Fibroblast of lung (primary cell): ENCODE measurements at regions not wholly inside any gene's neighbourhood (a gene's known extent, or its start where the extent isn't known, plus 50 kb on each side); places are given as distances from the start of the nearest gene placed in this dataset.

Source experiments
- DNase-seq, 2 donors: peaks; one replicate each; pipeline versions ENCODE4 v3.0.0 to v3.0.0-alpha.2; 2010; ENCODE audit warnings: low read depth in 2 of 2
- H2AFZ ChIP-seq: 2 replicates; pipeline ENCODE4 v1.5.1; 2012; ENCODE audit warnings: low read length, control low read depth, inconsistent platforms
- H3K27ac ChIP-seq: 2 replicates; pipeline ENCODE4 v1.5.1; 2011; ENCODE audit warnings: low read length, control low read depth; ENCODE audit not compliant: insufficient read depth
- H3K27me3 ChIP-seq: 2 replicates; pipeline ENCODE4 v1.5.1; 2011; ENCODE audit warnings: mild to moderate bottlenecking, low read length; ENCODE audit not compliant: control insufficient read depth, insufficient read depth
- H3K36me3 ChIP-seq: 2 replicates; pipeline ENCODE4 v1.5.1; 2011; ENCODE audit warnings: low read length; ENCODE audit not compliant: control insufficient read depth, insufficient read depth
- H3K4me1 ChIP-seq: 2 replicates; pipeline ENCODE4 v1.5.1; 2011; ENCODE audit warnings: low read length; ENCODE audit not compliant: control insufficient read depth, insufficient read depth; ENCODE audit errors: extremely low read depth
- H3K4me2 ChIP-seq: 2 replicates; pipeline ENCODE4 v1.5.1; 2011; ENCODE audit warnings: low read length, control low read depth; ENCODE audit not compliant: insufficient read depth; ENCODE audit errors: extremely low read depth
- H3K4me3 ChIP-seq, 4 experiments: fragments of 200-600 bp in 1 of 4; sonication (generic) in 1 of 4; replicated peaks in 1 of 4; 2 replicates each; pipeline ENCODE4 v1.5.1; 2011 to 2016; ENCODE audit warnings: low read length in 4 of 4, low read depth in 3 of 4, mild to moderate bottlenecking in 3 of 4, control low read depth in 2 of 4, inconsistent platforms in 1 of 4, mixed read lengths in 1 of 4; ENCODE audit not compliant: insufficient read depth in 1 of 4; ENCODE audit errors: control extremely low read depth in 1 of 4
- H3K79me2 ChIP-seq: 2 replicates; pipeline ENCODE4 v1.5.1; 2012; ENCODE audit warnings: mild to moderate bottlenecking, low read length, inconsistent platforms; ENCODE audit not compliant: control insufficient read depth, insufficient read depth
- H3K9ac ChIP-seq: 2 replicates; pipeline ENCODE4 v1.5.1; 2011; ENCODE audit warnings: mild to moderate bottlenecking, low read length, control low read depth; ENCODE audit not compliant: insufficient read depth
- H3K9me3 ChIP-seq: 2 replicates; pipeline ENCODE4 v1.5.1; 2012; ENCODE audit warnings: low read depth, low read length; ENCODE audit not compliant: control insufficient read depth, insufficient read depth
- H4K20me1 ChIP-seq: 2 replicates; pipeline ENCODE4 v1.5.1; 2011; ENCODE audit warnings: low read length; ENCODE audit not compliant: control insufficient read depth, insufficient read depth; ENCODE audit errors: extremely low read depth
- EZH2 ChIP-seq: IDR thresholded peaks from 2 replicates; pipeline ENCODE4 v1.5.1; 2012; ENCODE audit warnings: low read length, control low read depth, mild to moderate bottlenecking; ENCODE audit errors: missing control alignments
- TF ChIP-seq, protein P1 (sequence below), 2 donors: IDR thresholded peaks in 1 of 2; conservative IDR thresholded peaks in 1 of 2; 1 replicate in 1 of 2; 2 replicates in 1 of 2; pipeline ENCODE4 v1.5.1; 2011 to 2012; ENCODE audit warnings: low read length in 2 of 2, control low read depth in 1 of 2, inconsistent platforms in 1 of 2, low read depth in 1 of 2, mild to moderate bottlenecking in 1 of 2

DNA sequence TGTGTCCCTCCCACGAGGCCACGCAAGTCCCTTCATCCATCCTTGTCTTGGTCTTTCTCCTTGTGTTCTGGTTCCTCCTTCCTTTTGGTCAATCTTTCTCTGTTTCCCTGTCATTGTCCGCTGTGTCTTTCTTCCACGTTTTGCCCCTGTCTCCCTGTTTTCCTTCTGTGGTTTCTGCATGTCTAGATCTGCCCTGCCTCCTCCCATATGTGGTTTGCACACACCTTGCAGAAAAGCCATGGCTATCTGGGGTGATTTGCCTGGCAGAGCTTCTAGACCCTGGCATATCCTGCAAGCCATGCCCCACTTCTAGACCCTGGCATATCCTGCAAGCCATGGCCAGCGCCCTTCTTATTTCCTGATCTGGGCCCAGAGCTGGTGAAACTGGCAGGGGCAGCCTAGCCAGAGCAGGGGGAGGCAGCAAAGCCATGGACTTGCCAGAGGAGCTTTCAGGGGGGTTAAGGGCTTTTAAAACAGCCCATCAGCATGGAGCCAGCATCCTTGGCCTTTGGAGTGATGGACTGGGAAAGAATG lies 131.6 kb upstream of the NECTIN1 start:
- no peak for DNase-seq
- Histone ChIP-seq H3K4me2 (no peak overlapping the region), H3K27me3 (peaks cover 9% of the 10 kb centered on the region)

DNA sequence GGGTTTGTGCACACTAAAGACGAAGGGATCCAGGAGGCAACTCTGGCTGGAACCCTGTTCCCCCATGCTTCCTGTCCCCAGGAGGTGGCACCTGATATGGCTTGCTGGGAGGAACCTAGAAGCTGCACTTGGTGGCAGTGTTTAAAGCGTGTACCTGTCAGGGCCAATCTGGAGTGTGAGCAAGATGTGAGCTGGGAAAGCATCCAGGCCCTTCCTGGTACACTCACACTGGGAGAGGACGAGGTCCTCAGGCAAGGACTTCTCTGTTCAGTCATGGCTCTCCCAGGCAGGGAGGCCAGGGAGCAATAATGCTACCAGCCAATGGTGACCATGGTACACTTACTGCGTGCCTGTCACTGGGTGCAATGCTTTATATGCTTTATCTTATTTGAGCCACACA lies 130.7 kb upstream of the NECTIN1 start:
- H2AFZ ChIP-seq, result no peak overlapping the region

More for the DNA sequence above, 131.6 kb upstream of the NECTIN1 start:
- H3K9me3 ChIP-seq, result no peaks in the 10 kb centered on the region
- H3K4me3 ChIP-seq, result no peak overlapping the region
- H3K4me1 ChIP-seq, result no peaks in the 10 kb centered on the region
- no peaks in the 10 kb centered on the region for H3K36me3 ChIP-seq
- TF ChIP-seq, protein P1, sequence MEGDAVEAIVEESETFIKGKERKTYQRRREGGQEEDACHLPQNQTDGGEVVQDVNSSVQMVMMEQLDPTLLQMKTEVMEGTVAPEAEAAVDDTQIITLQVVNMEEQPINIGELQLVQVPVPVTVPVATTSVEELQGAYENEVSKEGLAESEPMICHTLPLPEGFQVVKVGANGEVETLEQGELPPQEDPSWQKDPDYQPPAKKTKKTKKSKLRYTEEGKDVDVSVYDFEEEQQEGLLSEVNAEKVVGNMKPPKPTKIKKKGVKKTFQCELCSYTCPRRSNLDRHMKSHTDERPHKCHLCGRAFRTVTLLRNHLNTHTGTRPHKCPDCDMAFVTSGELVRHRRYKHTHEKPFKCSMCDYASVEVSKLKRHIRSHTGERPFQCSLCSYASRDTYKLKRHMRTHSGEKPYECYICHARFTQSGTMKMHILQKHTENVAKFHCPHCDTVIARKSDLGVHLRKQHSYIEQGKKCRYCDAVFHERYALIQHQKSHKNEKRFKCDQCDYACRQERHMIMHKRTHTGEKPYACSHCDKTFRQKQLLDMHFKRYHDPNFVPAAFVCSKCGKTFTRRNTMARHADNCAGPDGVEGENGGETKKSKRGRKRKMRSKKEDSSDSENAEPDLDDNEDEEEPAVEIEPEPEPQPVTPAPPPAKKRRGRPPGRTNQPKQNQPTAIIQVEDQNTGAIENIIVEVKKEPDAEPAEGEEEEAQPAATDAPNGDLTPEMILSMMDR (conservative IDR thresholded peaks at IDR 0.05 in 1 of 2, IDR thresholded peaks at IDR 0.05 in 1 of 2; ENCODE audit: low read depth in 1 of 2, low read length in 2 of 2), result no peak
- no peak for TF ChIP-seq EZH2
- H2AFZ ChIP-seq, result no peak overlapping the region
- H3K27ac ChIP-seq, result no peak overlapping the region
- no peaks in the 10 kb centered on the region for H4K20me1 ChIP-seq
- H3K9ac ChIP-seq, result no peak overlapping the region
- no peaks in the 10 kb centered on the region for H3K79me2 ChIP-seq

DNA sequence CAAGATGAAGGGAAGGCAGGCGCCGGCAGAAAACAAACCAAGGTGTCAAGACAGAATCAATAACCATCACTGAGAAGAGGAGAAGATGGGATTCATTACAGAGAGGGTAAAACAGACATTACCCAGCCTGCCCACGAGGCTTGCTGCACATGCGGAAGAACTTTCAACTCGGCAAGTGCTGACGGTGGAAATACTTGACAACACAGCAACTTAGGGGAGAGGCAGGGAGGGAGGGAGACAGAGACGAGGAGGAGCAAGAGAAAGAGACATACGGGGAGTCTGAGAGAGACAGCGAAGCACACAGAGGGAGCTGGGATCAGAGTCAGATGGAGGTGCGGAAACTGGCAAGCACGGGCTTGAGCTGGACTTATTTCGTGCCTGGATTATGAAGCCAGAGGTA lies 129.3 kb upstream of the NECTIN1 start:
- no peaks in the 10 kb centered on the region for H3K79me2 ChIP-seq
- TF ChIP-seq, protein P1 (conservative IDR thresholded peaks at IDR 0.05 in 1 of 2, IDR thresholded peaks at IDR 0.05 in 1 of 2; ENCODE audit: low read depth in 1 of 2, low read length in 2 of 2), result no peak
- no peak for TF ChIP-seq EZH2
- no peaks in the 10 kb centered on the region for H3K4me1 ChIP-seq

More for the DNA sequence above, 130.7 kb upstream of the NECTIN1 start:
- H3K4me3 ChIP-seq, result no peak overlapping the region
- H3K4me2 ChIP-seq, result no peak overlapping the region
- H3K79me2 ChIP-seq, result no peaks in the 10 kb centered on the region
- TF ChIP-seq EZH2, result no peak
- TF ChIP-seq, protein P1 (conservative IDR thresholded peaks at IDR 0.05 in 1 of 2, IDR thresholded peaks at IDR 0.05 in 1 of 2; ENCODE audit: low read depth in 1 of 2, low read length in 2 of 2), result no peak
- DNase-seq, result no peak
- H3K9me3 ChIP-seq, result no peaks in the 10 kb centered on the region
- H3K9ac ChIP-seq, result no peak overlapping the region
- no peaks in the 10 kb centered on the region for H4K20me1 ChIP-seq
- H3K27me3 ChIP-seq, result peaks cover 6% of the 10 kb centered on the region
- H3K27ac ChIP-seq, result no peak overlapping the region
- no peaks in the 10 kb centered on the region for H3K36me3 ChIP-seq
- H3K4me1 ChIP-seq, result no peaks in the 10 kb centered on the region

More for the DNA sequence above, 129.3 kb upstream of the NECTIN1 start:
- DNase-seq, result no peak
- peaks cover 6% of the 10 kb centered on the region for H3K27me3 ChIP-seq
- H2AFZ ChIP-seq, result no peak overlapping the region
- no peak overlapping the region for H3K27ac ChIP-seq
- no peaks in the 10 kb centered on the region for H3K36me3 ChIP-seq
- no peaks in the 10 kb centered on the region for H3K9me3 ChIP-seq
- H3K4me2 ChIP-seq, result no peak overlapping the region
- H3K9ac ChIP-seq, result no peak overlapping the region
- H3K4me3 ChIP-seq, result no peak overlapping the region
- H4K20me1 ChIP-seq, result no peaks in the 10 kb centered on the region
